Right lobe of liver (tissue), 4 donors: ENCODE measurements at regions not wholly inside any gene's neighbourhood (a gene's known extent, or its start where the extent isn't known, plus 50 kb on each side); places are given as distances from the start of the nearest gene placed in this dataset.

Source experiments
- CTCF ChIP-seq, 4 donors: fragments of 200-600 bp in 3 of 4; fragments of 450-650 bp in 1 of 4; IDR thresholded peaks; one replicate each; pipeline versions ENCODE4 v1.5.1 to v1.8.0; 2016 to 2022; ENCODE audit warnings: antibody characterized with exemption in 4 of 4, mild to moderate bottlenecking in 2 of 4
- POLR2A ChIP-seq: fragments of 450-650 bp; IDR thresholded peaks from one replicate; pipeline ENCODE4 v1.6.1; 2017; ENCODE audit warnings: antibody characterized with exemption, mild to moderate bottlenecking
- donor health status: DM: no; HTN: no; CAD: no.
- donor health status: DM: no; HTN: no; CAD: no.
- donor health status: DM: no; HTN: yes; CAD: no.

- no peak for TF ChIP-seq CTCF (IDR thresholded peaks at IDR 0.05)
- TF ChIP-seq POLR2A = no peak
Measured at GRCh38 chr3:152097770-152098169, 171.0 kb upstream of the MBNL1 start.
